Neuron (in vitro differentiated cells): ENCODE measurements at regions not wholly inside any gene's neighbourhood (a gene's known extent, or its start where the extent isn't known, plus 50 kb on each side); places are given as distances from the start of the nearest gene placed in this dataset.
A peak's percentile ranks its signal among the peaks of the same experiment; 100 is the strongest.

Source experiments
- H2AFZ ChIP-seq: one replicate; pipeline ENCODE4 v1.6.1; 2013; ENCODE audit warnings: low read depth, mild to moderate bottlenecking, inconsistent platforms, low read length, moderate library complexity
- H3K27me3 ChIP-seq: one replicate; pipeline ENCODE4 v1.6.1; 2013; ENCODE audit warnings: low read length; ENCODE audit not compliant: insufficient read depth
- H3K36me3 ChIP-seq: one replicate; pipeline ENCODE4 v1.6.1; 2013; ENCODE audit warnings: low read length; ENCODE audit not compliant: insufficient read depth
- H3K4me1 ChIP-seq: one replicate; pipeline ENCODE4 v1.6.1; 2013; ENCODE audit warnings: low read length; ENCODE audit not compliant: insufficient read depth
- H3K4me3 ChIP-seq: 2 replicates; pipeline ENCODE4 v1.5.1; 2013; ENCODE audit warnings: mild to moderate bottlenecking, low read length, moderate library complexity
- H3K9me3 ChIP-seq: one replicate; pipeline ENCODE4 v1.6.1; 2013; ENCODE audit warnings: low read length

GRCh38 chrX:68919707-68920106 lies 90.9 kb downstream of the EFNB1 start:
- Histone ChIP-seq H3K36me3 (no peaks in the 10 kb centered on the region), H2AFZ (no peak overlapping the region), H3K4me1 (no peaks in the 10 kb centered on the region), H3K4me3 (no peak overlapping the region), H3K9me3 (no peaks in the 10 kb centered on the region), H3K27me3 (no peaks in the 10 kb centered on the region)

DNA sequence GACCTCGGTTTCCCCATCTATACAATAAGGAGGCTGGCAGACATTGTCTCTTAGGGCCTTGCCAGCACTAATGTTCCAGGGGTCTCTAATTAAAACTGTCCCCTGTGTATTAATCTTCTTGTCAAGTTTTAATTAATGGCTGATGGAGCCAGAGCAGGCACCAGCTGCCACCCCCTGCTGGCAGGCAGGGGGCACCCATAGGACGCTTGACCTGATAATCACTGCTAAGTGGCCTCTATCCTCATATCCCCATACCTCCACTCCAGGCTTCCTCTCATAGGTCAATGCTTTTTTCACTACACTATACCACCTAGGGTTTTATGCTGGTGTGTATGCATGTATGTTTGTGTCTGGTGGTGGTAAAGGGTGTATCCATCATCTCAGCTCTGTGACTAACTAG lies 89.4 kb downstream of the EFNB1 start:
- peaks cover 5% of the 10 kb centered on the region for H3K4me1 ChIP-seq
- no peak overlapping the region for H3K4me3 ChIP-seq
- H3K9me3 ChIP-seq = no peaks in the 10 kb centered on the region
- H3K36me3 ChIP-seq = no peaks in the 10 kb centered on the region
- H2AFZ ChIP-seq = no peak overlapping the region
- no peaks in the 10 kb centered on the region for H3K27me3 ChIP-seq

- Histone ChIP-seq H3K27me3 (no peaks in the 10 kb centered on the region), H2AFZ (no peak overlapping the region)
These were observed 89.0 kb downstream of the EFNB1 start for GRCh38 chrX:68917799-68918198.

DNA sequence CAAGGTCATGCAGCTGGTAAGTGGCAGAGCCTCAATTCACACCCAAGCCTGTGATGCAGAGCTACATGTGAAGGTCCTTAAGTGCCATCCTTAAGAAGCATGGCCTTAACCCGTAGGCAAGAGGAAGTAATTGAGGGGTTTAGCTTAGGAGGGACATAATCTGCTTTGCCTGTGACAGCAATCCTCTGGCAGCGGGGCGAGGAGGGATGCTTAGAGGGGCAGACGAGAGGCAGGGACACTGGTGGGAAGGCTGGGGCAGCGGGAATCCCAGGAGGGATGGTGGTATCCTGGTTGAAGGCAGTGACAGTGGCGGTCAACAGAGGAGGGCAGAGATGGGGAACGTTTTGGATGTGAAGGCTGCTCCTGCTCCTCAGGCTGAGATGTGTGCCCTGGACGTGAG lies 88.1 kb downstream of the EFNB1 start:
- Histone ChIP-seq H3K4me1 (peaks cover 5% of the 10 kb centered on the region), H3K9me3 (no peaks in the 10 kb centered on the region), H3K27me3 (no peaks in the 10 kb centered on the region), H3K36me3 (no peaks in the 10 kb centered on the region), H2AFZ (no peak overlapping the region), H3K4me3 (no peak overlapping the region)

More at GRCh38 chrX:68917799-68918198, 89.0 kb downstream of the EFNB1 start:
- Histone ChIP-seq H3K36me3 (no peaks in the 10 kb centered on the region), H3K4me1 (peaks cover 5% of the 10 kb centered on the region), H3K4me3 (no peak overlapping the region), H3K9me3 (no peaks in the 10 kb centered on the region)

- H3K4me3 ChIP-seq = no peak overlapping the region
- H2AFZ ChIP-seq = no peak overlapping the region
- no peaks in the 10 kb centered on the region for H3K36me3 ChIP-seq
- peaks cover 15% of the 10 kb centered on the region for H3K4me1 ChIP-seq
- H3K27me3 ChIP-seq = no peaks in the 10 kb centered on the region
- no peaks in the 10 kb centered on the region for H3K9me3 ChIP-seq
These were observed 87.0 kb downstream of the EFNB1 start for GRCh38 chrX:68915778-68916177.

- Histone ChIP-seq H3K4me1 (peaks cover 15% of the 10 kb centered on the region), H3K9me3 (no peaks in the 10 kb centered on the region), H3K36me3 (no peaks in the 10 kb centered on the region), H3K4me3 (no peak overlapping the region), H3K27me3 (no peaks in the 10 kb centered on the region), H2AFZ (no peak overlapping the region)
These were observed 85.7 kb downstream of the EFNB1 start for GRCh38 chrX:68914479-68914946.

GRCh38 chrX:68913249-68913547 lies 84.4 kb downstream of the EFNB1 start:
- H2AFZ ChIP-seq = peak overlapping the region; percentile 18
- no peaks in the 10 kb centered on the region for H3K9me3 ChIP-seq
- no peaks in the 10 kb centered on the region for H3K27me3 ChIP-seq
- H3K36me3 ChIP-seq = no peaks in the 10 kb centered on the region
- peaks cover 15% of the 10 kb centered on the region for H3K4me1 ChIP-seq
- peak overlapping the region; percentile 55 for H3K4me3 ChIP-seq

GRCh38 chrX:68912113-68912512 lies 83.3 kb downstream of the EFNB1 start:
- no peaks in the 10 kb centered on the region for H3K9me3 ChIP-seq
- peaks cover 15% of the 10 kb centered on the region for H3K4me1 ChIP-seq
- H3K27me3 ChIP-seq = no peaks in the 10 kb centered on the region
- peak overlapping the region; percentile 55 for H3K4me3 ChIP-seq
- no peaks in the 10 kb centered on the region for H3K36me3 ChIP-seq
- H2AFZ ChIP-seq = no peak overlapping the region

- Histone ChIP-seq H3K9me3 (no peaks in the 10 kb centered on the region), H3K4me1 (peaks cover 15% of the 10 kb centered on the region), H3K4me3 (no peak overlapping the region), H2AFZ (no peak overlapping the region), H3K27me3 (no peaks in the 10 kb centered on the region), H3K36me3 (no peaks in the 10 kb centered on the region)
These were observed 82.1 kb downstream of the EFNB1 start for GRCh38 chrX:68910731-68911428.

DNA sequence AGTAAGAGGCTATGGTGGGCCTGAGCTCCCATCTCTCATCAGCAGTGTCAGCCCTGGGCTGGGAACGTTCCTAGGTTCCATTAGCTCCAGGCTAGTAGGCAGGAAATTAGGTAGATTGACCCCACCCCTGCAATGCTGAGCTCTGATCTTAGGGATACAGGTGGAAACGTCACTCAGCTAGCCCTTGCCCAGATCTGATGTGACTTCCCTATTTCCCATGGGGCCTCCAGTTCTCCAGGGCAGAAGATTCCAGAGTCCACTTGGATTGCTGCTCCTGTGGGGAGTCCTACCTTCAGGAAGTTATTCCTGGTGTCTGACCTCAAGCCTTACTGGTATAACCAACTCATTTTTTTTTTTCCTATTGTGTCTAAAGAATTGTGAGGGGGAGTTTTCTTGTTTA lies 81.1 kb downstream of the EFNB1 start:
- Histone ChIP-seq H3K4me1 (peaks cover 15% of the 10 kb centered on the region), H3K4me3 (no peak overlapping the region), H3K9me3 (no peaks in the 10 kb centered on the region), H3K27me3 (no peaks in the 10 kb centered on the region), H2AFZ (no peak overlapping the region), H3K36me3 (no peaks in the 10 kb centered on the region)

GRCh38 chrX:68908071-68908470 lies 79.2 kb downstream of the EFNB1 start:
- Histone ChIP-seq H3K4me3 (no peak overlapping the region), H2AFZ (no peak overlapping the region), H3K9me3 (no peaks in the 10 kb centered on the region), H3K36me3 (no peaks in the 10 kb centered on the region), H3K4me1 (peaks cover 13% of the 10 kb centered on the region), H3K27me3 (no peaks in the 10 kb centered on the region)

- H3K4me3 ChIP-seq = no peak overlapping the region
- no peak overlapping the region for H2AFZ ChIP-seq
- peaks cover 9% of the 10 kb centered on the region for H3K4me1 ChIP-seq
- H3K27me3 ChIP-seq = peaks cover 10% of the 10 kb centered on the region
- H3K36me3 ChIP-seq = no peaks in the 10 kb centered on the region
- H3K9me3 ChIP-seq = no peaks in the 10 kb centered on the region
These were observed 74.1 kb downstream of the EFNB1 start for GRCh38 chrX:68902706-68903504.

DNA sequence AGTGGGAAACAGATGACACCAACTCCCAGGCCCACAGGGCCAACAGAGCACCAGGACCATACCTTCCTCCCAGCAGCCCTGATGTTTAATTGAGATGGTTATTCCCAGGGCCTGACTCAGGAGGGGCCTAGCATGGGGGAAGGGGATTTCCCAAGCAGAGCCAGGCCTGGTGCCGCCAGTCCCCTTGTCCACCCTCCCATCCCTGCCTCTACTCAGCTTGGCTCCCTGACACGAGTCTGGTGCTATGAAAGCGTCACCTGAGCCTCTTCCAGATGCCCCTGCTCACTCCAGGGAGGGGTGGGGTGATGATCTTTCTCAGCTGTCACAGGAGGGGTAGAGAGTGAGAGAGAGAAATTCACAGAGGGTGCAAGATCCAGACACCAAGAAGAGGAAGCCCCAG lies 72.7 kb downstream of the EFNB1 start:
- no peak overlapping the region for H2AFZ ChIP-seq
- no peaks in the 10 kb centered on the region for H3K9me3 ChIP-seq
- peaks cover 10% of the 10 kb centered on the region for H3K27me3 ChIP-seq
- H3K4me3 ChIP-seq = no peak overlapping the region
- peaks cover 9% of the 10 kb centered on the region for H3K4me1 ChIP-seq
- no peaks in the 10 kb centered on the region for H3K36me3 ChIP-seq
